GM18508 (cell line): ENCODE measurements at regions not wholly inside any gene's neighbourhood (a gene's known extent, or its start where the extent isn't known, plus 50 kb on each side); places are given as distances from the start of the nearest gene placed in this dataset.
"Not testable (repeated sequence)": the region's sequence is repeated elsewhere in the genome, so short reads cannot be mapped to it uniquely, and the experiment has no call there.

ENCODE experiments used
- ATAC-seq: cut with Tn5 transposase; IDR thresholded peaks from one replicate; pipeline ENCODE4 v1.9.1; 2021; ENCODE audit warnings: moderate number of reproducible peaks; ENCODE audit not compliant: insufficient read depth, unreplicated experiment

DNA sequence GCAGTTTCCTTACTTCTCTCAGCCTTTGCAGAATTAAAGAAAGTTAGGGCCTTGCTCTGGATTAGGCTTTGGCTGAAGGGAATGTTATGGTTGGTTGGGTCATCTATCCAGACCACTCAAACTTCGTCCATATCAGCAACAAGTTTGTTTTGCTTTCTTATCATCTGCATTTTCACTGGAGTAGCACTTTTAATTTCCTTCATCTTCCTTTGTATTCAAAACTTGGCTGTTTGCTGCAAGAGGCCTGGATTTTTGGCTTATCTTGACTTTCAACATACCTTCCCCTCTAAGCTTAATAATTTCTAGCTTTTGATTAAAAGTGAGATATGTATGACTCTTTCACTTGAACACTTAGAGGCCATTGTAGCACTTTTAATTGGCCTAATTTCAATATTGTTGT is 126.7 kb upstream of the CENPE start:
- ATAC-seq, result no peak

DNA sequence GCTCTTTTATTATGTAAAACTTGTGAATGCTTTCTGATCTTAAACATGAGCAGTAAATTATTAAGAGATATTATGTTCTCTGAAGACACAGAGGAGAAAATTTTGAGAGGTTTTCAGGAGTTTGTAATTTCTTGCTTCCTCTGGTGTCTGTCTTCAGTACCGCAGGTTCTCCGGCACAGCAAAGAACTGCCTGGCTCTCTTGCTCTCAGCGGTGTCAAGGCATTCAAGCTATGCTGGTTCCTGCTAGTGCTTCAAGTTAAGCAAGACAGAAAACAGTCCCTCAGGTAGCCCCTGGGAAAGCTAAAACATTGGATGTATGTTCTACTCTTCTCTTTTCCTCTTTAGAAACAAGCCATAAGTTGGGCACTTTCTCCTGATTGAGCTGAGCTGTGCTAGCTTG is 120.2 kb upstream of the CENPE start:
- no peak for ATAC-seq

DNA sequence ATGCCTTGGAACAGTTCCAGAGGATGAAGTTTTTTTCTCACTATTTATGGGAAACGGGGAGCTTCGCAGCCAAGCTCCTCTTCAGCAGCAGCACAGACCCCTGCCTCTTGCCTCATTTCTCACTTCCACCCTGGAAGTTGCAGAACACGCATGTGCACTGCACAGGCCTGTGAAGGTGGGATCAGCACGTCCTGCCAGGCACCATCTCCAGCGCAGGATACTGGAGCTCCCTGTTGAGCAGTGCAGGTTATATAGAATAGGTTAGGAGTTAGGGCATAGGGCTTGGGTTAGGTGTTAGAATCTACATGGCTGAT is 110.1 kb upstream of the CENPE start:
- ATAC-seq, result no peak

DNA sequence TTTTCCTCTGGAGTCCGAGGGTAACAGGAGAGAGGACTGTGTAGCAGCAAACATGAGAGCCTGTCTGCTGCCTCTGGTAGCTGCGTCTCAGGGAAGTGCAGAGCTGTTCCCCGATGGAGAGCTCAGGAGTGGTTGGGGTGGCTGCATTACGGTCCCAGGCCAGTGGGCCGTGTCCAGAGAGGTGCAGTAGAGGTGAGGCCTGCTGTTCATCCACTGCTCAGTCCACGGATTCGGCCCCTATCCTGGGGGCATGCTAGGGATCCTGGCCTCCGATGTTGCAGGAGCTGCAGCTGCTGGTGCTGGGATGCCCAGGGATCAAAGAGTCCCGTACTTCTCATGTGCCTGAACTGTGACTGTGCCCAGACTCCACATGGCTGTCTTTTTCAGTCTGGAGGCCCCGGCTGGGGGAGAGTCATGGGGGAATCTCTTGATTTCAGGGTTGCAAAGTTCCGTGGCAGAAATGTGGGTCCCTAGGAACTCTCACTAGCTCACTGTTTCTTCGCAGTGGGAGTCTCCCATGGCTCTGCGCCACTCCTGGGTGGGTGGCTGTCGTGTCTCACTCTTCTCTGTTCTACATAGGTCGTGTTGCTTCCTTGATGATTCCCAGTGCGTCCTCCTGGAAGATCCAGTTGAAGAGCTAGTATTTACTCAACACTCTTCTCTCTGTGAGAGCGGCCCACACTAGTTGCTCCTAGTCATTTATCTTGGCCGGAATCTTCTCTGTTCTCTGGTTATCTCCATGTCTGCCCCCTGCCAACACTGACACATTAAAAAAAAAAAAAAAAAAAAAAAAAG is 109.5 kb upstream of the CENPE start:
- no peak for ATAC-seq

DNA sequence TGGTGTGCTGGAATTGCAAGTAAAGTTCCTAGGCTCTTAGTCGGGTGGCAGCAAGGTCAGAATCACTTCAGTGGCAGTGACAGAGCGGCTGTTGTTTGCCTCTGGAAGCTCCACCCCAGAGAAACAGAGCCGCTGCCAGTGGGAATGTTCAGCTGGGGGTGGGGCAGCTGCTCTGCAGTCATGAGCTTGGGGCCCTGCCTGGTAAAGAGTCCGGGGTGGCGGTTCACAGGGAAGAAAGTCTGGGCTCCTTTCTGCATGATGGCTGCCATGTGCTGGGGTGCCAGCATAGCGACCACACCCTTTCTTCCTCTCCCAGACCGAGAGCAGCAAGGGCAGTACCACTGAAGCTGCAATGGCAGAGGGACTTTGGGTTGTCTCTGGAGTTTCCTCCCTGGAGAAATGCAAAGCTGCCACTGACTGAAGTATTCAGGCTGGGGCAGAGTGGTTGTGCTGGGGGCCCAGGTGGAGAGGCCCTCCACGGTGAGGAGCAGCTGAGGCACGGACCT is 108.8 kb upstream of the CENPE start:
- no peak for ATAC-seq

DNA sequence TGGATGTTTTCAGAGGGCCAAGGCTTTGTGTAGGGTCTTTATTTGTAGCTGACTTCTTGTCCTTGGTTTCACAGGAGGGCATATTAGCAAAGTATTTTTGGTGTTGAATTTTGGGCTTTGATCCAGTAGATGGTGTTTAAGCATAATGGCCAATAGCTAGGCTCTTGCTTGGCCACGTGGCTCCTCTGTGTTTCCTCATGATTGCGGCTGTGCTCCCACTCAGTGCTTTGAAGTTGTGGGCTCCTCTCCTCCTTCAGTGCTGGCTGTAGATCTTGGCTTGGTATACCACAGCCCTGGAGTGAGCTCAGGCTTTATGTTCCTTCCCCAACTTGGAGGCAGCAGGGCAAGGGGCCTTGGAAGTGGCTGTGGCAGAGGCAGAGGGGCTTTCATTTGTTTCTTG is 107.2 kb upstream of the CENPE start:
- no peak for ATAC-seq

DNA sequence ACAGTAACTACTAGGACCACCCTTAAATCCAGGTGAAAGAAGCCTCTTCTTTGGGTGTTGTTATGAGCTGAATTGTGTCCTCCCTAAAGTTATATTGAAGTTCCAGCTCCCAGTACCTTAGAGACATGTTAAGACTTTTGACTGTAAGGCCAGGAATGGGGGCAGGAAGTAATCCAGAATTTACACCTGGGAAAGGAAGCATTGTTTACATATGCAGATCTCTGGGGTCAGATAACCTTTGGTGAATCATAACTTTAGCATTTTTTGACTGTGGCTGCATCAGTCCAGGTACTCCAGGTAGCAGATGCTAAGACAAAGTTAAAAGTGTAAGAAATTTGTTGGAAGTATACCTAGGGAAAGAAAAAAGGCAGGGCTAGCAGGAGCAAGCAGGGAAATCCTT is 104.9 kb upstream of the CENPE start:
- no peak for ATAC-seq

DNA sequence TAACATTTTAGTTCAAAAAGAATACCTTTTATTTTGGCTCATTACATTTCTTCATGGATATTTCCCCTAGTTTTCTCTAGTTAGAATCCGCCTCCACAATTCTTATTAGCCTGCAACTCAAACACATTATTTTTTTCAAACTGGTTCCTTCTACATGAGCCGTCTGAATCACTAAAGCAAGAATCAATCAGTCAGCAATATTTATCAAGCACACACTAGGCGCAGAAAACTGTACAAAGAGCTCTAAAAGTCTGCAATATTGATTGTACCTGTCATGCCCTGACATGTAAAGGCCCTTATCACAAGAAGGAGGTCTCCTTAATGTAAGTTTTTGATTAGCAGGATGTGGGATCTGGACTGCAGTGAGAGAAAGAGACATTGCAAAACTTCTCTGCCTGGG is 94.8 kb upstream of the CENPE start:
- ATAC-seq, result no peak

DNA sequence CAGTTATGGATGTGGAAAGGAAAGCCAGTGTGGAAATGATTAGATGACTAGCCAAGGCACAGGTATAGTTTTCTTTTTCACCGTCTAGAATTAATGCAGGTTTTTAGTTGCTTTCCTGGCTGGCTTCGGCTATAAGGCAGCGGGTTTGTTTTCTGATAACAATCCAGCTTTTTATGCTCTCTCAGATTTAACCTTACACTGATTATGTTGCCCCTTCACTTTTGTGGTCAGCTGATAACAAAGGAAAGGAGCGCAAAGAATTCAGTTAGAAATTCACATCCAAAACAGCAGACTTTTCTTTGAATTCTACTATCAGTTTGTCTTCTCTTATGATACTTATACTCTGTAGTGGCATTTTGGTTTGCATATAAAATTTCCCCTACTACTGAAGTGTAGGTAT is 94.2 kb upstream of the CENPE start:
- no peak for ATAC-seq

DNA sequence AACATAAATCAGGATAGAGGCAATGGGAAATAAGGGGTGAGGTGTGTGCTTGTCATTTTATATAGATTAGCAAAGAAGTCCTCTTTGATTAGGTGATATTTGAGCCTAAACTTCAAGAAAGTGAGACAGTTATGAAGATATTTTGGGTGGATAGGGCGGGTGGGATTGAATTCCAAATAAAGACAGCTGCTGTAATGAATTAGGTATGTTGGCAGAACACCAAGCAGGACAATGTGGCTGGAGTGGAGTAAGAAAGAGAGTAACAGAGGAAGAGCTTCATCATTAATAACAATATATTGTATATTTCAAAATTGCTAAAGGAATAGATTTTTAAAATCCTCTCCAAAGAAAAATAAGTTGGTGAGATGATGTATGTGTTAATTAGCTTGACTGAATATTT is 91.0 kb upstream of the CENPE start:
- no peak for ATAC-seq

DNA sequence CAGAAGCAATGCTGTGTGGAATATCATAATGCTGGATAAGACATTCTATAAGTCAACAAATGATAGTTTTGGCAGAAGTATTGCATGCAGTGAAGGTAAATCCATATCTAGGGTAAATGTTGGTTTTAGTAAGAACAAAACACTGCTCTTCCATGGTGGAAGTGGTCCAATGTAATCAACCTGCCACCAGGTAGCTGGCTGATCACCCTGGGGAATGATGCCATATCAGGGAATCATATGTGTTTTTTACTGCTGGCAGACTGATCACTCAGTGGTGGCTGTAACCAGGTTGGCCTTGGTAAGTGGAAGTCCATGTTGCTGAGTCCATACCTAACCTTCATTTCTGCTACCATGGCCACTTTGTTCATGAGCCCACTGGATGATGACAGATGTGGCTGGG is 74.0 kb upstream of the CENPE start:
- ATAC-seq, result no peak

DNA sequence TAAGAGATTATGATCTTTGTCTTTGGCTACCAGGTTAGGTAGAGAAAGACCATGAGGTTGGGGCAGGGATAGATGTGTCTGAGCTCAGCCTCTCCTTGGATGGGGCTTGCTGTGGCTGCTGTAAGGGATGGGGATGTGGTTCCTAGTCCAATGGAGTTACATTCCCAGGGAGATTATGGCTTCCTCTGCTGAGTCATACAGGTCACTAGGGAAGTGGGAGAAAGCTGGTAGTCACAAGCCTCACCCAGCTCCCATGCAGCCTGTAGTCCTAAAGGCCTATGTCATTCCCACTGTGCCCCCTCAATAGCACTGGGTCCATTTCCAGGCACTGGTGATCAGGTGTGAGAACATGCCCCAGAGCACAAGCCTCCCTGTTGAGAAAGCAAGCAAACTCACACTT is 70.6 kb upstream of the CENPE start:
- no peak for ATAC-seq

DNA sequence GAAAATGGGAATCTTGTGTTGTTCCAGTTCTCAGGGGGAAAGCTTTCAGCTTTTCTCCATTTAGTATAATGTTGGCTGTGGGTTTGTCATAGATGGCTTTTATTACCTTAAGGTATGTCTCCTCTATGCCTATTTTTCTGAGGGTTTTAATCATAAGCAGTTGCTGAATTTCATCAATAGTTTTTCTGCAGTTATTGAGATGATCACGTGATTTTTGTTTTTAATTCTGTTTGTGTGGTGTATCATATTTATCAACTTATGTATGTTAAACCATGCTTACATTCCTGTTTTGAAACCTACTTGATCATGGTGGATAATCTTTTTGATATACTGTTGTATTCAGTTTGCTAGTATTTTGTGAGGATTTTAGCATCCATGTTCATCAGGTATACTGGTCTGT is 66.8 kb upstream of the CENPE start:
- no peak for ATAC-seq

DNA sequence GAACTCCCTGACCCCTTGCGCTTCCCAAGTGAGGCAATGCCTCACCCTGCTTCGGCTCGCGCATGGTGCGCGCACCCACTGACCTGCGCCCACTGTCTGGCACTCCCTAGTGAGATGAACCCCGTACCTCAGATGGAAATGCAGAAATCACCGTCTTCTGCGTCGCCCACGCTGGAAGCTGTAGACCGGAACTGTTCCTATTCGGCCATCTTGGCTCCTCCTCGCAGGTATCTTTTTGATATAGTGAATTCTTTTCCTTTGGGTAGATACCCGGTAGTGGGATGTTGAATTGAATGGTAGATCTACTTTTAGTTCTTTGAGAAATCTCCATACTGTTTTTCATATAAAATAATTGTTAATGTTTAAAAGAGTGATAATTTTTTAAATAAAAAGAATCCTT is 57.9 kb upstream of the CENPE start:
- ATAC-seq, result not testable (repeated sequence)
